Mucosa of descending colon (tissue), 3 donors: ENCODE measurements at regions not wholly inside any gene's neighbourhood (a gene's known extent, or its start where the extent isn't known, plus 50 kb on each side); places are given as distances from the start of the nearest gene placed in this dataset.

Experiments used
- ATAC-seq: fragments of 200-7000 bp; cut with Tn5 transposase; one replicate; pipeline ENCODE4 v1.9.1; 2020; ENCODE audit warnings: mild to moderate bottlenecking, moderate library complexity
- DNase-seq, 3 donors: peaks; one replicate each; pipeline ENCODE4 v3.0.0-alpha.2; 2020
- H3K36me3 ChIP-seq: fragments of 200-600 bp; one replicate; pipeline ENCODE4 v1.8.0; 2021; ENCODE audit warnings: low read depth, mild to moderate bottlenecking
- H3K4me1 ChIP-seq: fragments of 200-600 bp; one replicate; pipeline ENCODE4 v1.8.0; 2021; ENCODE audit warnings: low read depth, mild to moderate bottlenecking
- H3K4me3 ChIP-seq: fragments of 200-600 bp; one replicate; pipeline ENCODE4 v1.8.0; 2021; ENCODE audit warnings: mild to moderate bottlenecking
- H3K9me3 ChIP-seq: fragments of 200-600 bp; one replicate; pipeline ENCODE4 v1.8.0; 2021; ENCODE audit warnings: mild to moderate bottlenecking
- intact Hi-C, 2 donors: fragments of 100-400 bp; cut with DNase I in 1 of 2; cut with micrococcal nuclease in 1 of 2; formaldehyde crosslinking; loops; one replicate each; pipeline versions ENCODE4 v1.11.0 to v1.11.1; 2022; cut with DNase I, micrococcal nuclease
- TF ChIP-seq, protein P1 (sequence below): fragments of 200-600 bp; IDR thresholded peaks from one replicate; pipeline ENCODE4 v1.8.0; 2022; ENCODE audit warnings: antibody characterized with exemption, mild to moderate bottlenecking
- donor health status: DM: no; HTN: no; CAD: no; lungs with moderate emphysema.
- donor health status: DM: no; HTN: no; CAD: no.
- donor health status: DM: no; HTN: yes; CAD: no.

DNA sequence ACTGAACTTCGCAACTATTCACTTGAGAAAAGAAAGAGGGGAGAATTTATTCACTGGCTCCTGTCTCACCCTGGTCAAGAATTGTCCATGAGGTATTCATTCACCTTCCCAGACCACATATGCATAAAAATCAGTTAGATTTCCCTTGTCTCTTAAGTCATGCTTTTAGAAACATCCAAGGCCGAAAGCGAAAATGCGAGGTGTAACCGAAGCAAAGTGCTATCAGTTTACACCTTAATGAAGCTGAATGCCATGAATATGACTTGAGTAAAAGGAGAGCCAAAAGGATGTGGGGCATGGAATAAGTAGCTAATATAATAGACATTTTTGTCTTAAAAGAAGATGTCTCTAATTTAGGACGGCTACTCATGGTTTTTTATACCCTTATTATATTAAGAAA, 965.6 kb upstream of the CHORDC1 start:
- H3K36me3 ChIP-seq, result no peaks in the 10 kb centered on the region
- TF ChIP-seq, protein P1, sequence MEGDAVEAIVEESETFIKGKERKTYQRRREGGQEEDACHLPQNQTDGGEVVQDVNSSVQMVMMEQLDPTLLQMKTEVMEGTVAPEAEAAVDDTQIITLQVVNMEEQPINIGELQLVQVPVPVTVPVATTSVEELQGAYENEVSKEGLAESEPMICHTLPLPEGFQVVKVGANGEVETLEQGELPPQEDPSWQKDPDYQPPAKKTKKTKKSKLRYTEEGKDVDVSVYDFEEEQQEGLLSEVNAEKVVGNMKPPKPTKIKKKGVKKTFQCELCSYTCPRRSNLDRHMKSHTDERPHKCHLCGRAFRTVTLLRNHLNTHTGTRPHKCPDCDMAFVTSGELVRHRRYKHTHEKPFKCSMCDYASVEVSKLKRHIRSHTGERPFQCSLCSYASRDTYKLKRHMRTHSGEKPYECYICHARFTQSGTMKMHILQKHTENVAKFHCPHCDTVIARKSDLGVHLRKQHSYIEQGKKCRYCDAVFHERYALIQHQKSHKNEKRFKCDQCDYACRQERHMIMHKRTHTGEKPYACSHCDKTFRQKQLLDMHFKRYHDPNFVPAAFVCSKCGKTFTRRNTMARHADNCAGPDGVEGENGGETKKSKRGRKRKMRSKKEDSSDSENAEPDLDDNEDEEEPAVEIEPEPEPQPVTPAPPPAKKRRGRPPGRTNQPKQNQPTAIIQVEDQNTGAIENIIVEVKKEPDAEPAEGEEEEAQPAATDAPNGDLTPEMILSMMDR, result no peak
- intact Hi-C loops, result no loop called here
- H3K9me3 ChIP-seq, result peaks cover 12% of the 10 kb centered on the region
- ATAC-seq (no peak), DNase-seq (no peak)
- no peak overlapping the region for H3K4me3 ChIP-seq
- H3K4me1 ChIP-seq, result no peaks in the 10 kb centered on the region

- TF ChIP-seq, protein P1, result no peak
- H3K9me3 ChIP-seq, result peaks cover 16% of the 10 kb centered on the region
Measured at GRCh38 chr11:91187314-91187713, 964.5 kb upstream of the CHORDC1 start.

DNA sequence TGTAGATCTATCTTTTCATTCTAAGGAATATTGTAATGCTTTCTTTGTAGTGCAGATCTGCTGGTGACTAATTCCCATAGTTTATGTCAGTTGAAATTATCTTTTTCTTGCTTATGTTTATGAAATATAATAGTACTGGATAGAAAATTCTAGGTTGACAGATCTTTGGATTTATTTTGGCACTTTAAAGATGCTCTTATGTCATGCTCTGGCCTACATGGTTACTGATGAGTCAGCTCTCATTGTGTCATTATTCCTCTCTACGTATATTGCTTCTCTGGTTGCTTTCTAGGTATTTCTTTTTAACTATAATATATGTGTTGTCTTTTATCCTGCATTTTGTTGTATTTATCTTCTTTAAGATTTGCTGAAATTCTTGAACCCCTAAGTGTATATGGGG, 955.5 kb upstream of the CHORDC1 start:
- no peaks in the 10 kb centered on the region for H3K4me1 ChIP-seq
- ATAC-seq (no peak), DNase-seq (no peak)
- no peak overlapping the region for H3K4me3 ChIP-seq
- intact Hi-C loops, result no loop called here
- peaks cover 7% of the 10 kb centered on the region for H3K9me3 ChIP-seq
- TF ChIP-seq, protein P1, result no peak
- H3K36me3 ChIP-seq, result no peaks in the 10 kb centered on the region

More at GRCh38 chr11:91187314-91187713, 964.5 kb upstream of the CHORDC1 start:
- ATAC-seq (no peak), DNase-seq (no peak)
- Histone ChIP-seq H3K36me3 (no peaks in the 10 kb centered on the region), H3K4me3 (no peak overlapping the region), H3K4me1 (no peaks in the 10 kb centered on the region)
- intact Hi-C loops, result no loop called here

- Histone ChIP-seq H3K4me3 (no peak overlapping the region), H3K9me3 (peaks cover 10% of the 10 kb centered on the region), H3K4me1 (no peaks in the 10 kb centered on the region), H3K36me3 (no peaks in the 10 kb centered on the region)
- intact Hi-C loops, result no loop called here
- TF ChIP-seq, protein P1, result no peak
- ATAC-seq (no peak), DNase-seq (no peak)
Measured at GRCh38 chr11:91174734-91175133, 951.9 kb upstream of the CHORDC1 start.

- no peaks in the 10 kb centered on the region for H3K4me1 ChIP-seq
- TF ChIP-seq, protein P1, result no peak
- no peaks in the 10 kb centered on the region for H3K36me3 ChIP-seq
- intact Hi-C loops, result no loop called here
- peaks cover 10% of the 10 kb centered on the region for H3K9me3 ChIP-seq
- no peak overlapping the region for H3K4me3 ChIP-seq
- DNase-seq (no peak), ATAC-seq (no peak)
Measured at GRCh38 chr11:91174193-91174592, 951.3 kb upstream of the CHORDC1 start.

GRCh38 chr11:91173701-91174100, 950.9 kb upstream of the CHORDC1 start:
- intact Hi-C loops, result no loop called here
- H3K36me3 ChIP-seq, result no peaks in the 10 kb centered on the region
- TF ChIP-seq, protein P1, result no peak
- DNase-seq (no peak), ATAC-seq (no peak)
- peaks cover 10% of the 10 kb centered on the region for H3K9me3 ChIP-seq
- no peaks in the 10 kb centered on the region for H3K4me1 ChIP-seq
- H3K4me3 ChIP-seq, result no peak overlapping the region
